Liver (tissue), 8 donors: ENCODE measurements at regions not wholly inside any gene's neighbourhood (a gene's known extent, or its start where the extent isn't known, plus 50 kb on each side); places are given as distances from the start of the nearest gene placed in this dataset.

Experiments
- DNase-seq: peaks from one replicate; pipeline ENCODE4 v3.0.0-alpha.2; 2017; ENCODE audit warnings: low spot score
- H3K27ac ChIP-seq, 2 donors: one replicate each; pipeline ENCODE4 v1.7.0; 2013; ENCODE audit warnings: inconsistent platforms in 2 of 2, low read length in 2 of 2, control low read depth in 1 of 2, low read depth in 1 of 2, mild to moderate bottlenecking in 1 of 2
- H3K27me3 ChIP-seq, 4 donors: one replicate each; pipeline versions ENCODE4 v1.6.1 to v1.7.0; 2013; ENCODE audit warnings: low read length in 3 of 4, inconsistent platforms in 1 of 4, mild to moderate bottlenecking in 1 of 4, moderate library complexity in 1 of 4; ENCODE audit not compliant: control insufficient read depth in 4 of 4, insufficient read depth in 4 of 4
- H3K36me3 ChIP-seq, 4 donors: one replicate each; pipeline versions ENCODE4 v1.6.1 to v1.7.0; 2013; ENCODE audit warnings: low read length in 3 of 4, mild to moderate bottlenecking in 3 of 4, low read depth in 1 of 4, moderate library complexity in 1 of 4; ENCODE audit not compliant: control insufficient read depth in 4 of 4, insufficient read depth in 3 of 4
- H3K4me1 ChIP-seq, 4 donors: one replicate each; pipeline versions ENCODE4 v1.6.1 to v1.7.0; 2013; ENCODE audit warnings: low read length in 3 of 4, mild to moderate bottlenecking in 3 of 4, moderate library complexity in 1 of 4; ENCODE audit not compliant: control insufficient read depth in 4 of 4, insufficient read depth in 4 of 4
- H3K4me3 ChIP-seq, 3 donors: one replicate each; pipeline versions ENCODE4 v1.6.1 to v1.7.0; 2013; ENCODE audit warnings: low read length in 3 of 3, control low read depth in 1 of 3, low read depth in 1 of 3, mild to moderate bottlenecking in 1 of 3
- H3K9ac ChIP-seq, 2 donors: one replicate each; pipeline ENCODE4 v1.7.0; 2013; ENCODE audit warnings: low read length in 2 of 2, mild to moderate bottlenecking in 2 of 2, moderate library complexity in 2 of 2, control low read depth in 1 of 2, low read depth in 1 of 2
- H3K9me3 ChIP-seq, 4 donors: one replicate each; pipeline versions ENCODE4 v1.6.1 to v1.7.0; 2013; ENCODE audit warnings: low read length in 3 of 4; ENCODE audit not compliant: control insufficient read depth in 4 of 4
- ATF3 ChIP-seq: IDR thresholded peaks from 2 replicates; pipeline ENCODE4 v1.6.1; 2016; ENCODE audit warnings: antibody characterized with exemption
- CTCF ChIP-seq: fragments of 150-350 bp; IDR thresholded peaks from 2 replicates; pipeline ENCODE4 v1.5.1; 2017; ENCODE audit warnings: improper control_type of control experiment, low read depth, low read length; ENCODE audit not compliant: missing input control
- EGR1 ChIP-seq, 2 donors: IDR thresholded peaks; 2 replicates each; pipeline ENCODE4 v1.6.1; 2016 to 2018; ENCODE audit warnings: antibody characterized with exemption in 2 of 2, low read depth in 2 of 2
- FOXA1 ChIP-seq: IDR thresholded peaks from 2 replicates; pipeline ENCODE4 v1.6.1; 2016; ENCODE audit warnings: antibody characterized with exemption
- FOXA2 ChIP-seq: IDR thresholded peaks from 2 replicates; pipeline ENCODE4 v1.6.1; 2016; ENCODE audit warnings: antibody characterized with exemption
- GABPA ChIP-seq, 2 donors: IDR thresholded peaks in 1 of 2; conservative IDR thresholded peaks in 1 of 2; 2 replicates each; pipeline ENCODE4 v1.6.1; 2016; ENCODE audit warnings: antibody characterized with exemption in 2 of 2, mild to moderate bottlenecking in 1 of 2, moderate library complexity in 1 of 2
- HNF4A ChIP-seq, 2 donors: conservative IDR thresholded peaks; 2 replicates each; pipeline ENCODE4 v1.6.1; 2016; ENCODE audit warnings: antibody characterized with exemption in 2 of 2, mild to moderate bottlenecking in 2 of 2
- HNF4G ChIP-seq: IDR thresholded peaks from 2 replicates; pipeline ENCODE4 v1.6.1; 2016; ENCODE audit warnings: antibody characterized with exemption
- JUND ChIP-seq, 2 donors: IDR thresholded peaks; 2 replicates each; pipeline ENCODE4 v1.6.1; 2016; ENCODE audit warnings: antibody characterized with exemption in 2 of 2
- MAX ChIP-seq: IDR thresholded peaks from 2 replicates; pipeline ENCODE4 v1.6.1; 2016; ENCODE audit warnings: antibody characterized with exemption
- NR2F2 ChIP-seq: IDR thresholded peaks from 2 replicates; pipeline ENCODE4 v1.6.1; 2016; ENCODE audit warnings: antibody characterized with exemption
- RAD21 ChIP-seq, 2 donors: IDR thresholded peaks; 2 replicates each; pipeline ENCODE4 v1.6.1; 2016; ENCODE audit warnings: antibody characterized with exemption in 2 of 2, mild to moderate bottlenecking in 2 of 2
- REST ChIP-seq: IDR thresholded peaks from 2 replicates; pipeline ENCODE4 v1.6.1; 2016; ENCODE audit warnings: antibody characterized with exemption, mild to moderate bottlenecking
- RXRA ChIP-seq, 2 donors: IDR thresholded peaks; 2 replicates each; pipeline ENCODE4 v1.6.1; 2017 to 2018; ENCODE audit warnings: antibody characterized with exemption in 2 of 2, mild to moderate bottlenecking in 1 of 2
- SP1 ChIP-seq: IDR thresholded peaks from 2 replicates; pipeline ENCODE4 v1.6.1; 2018; ENCODE audit warnings: antibody characterized with exemption, mild to moderate bottlenecking
- TAF1 ChIP-seq: conservative IDR thresholded peaks from 2 replicates; pipeline ENCODE4 v1.6.1; 2016; ENCODE audit warnings: antibody characterized with exemption, mild to moderate bottlenecking
- YY1 ChIP-seq: IDR thresholded peaks from 2 replicates; pipeline ENCODE4 v1.6.1; 2016; ENCODE audit warnings: antibody characterized with exemption, mild to moderate bottlenecking
- ZBTB33 ChIP-seq: IDR thresholded peaks from 2 replicates; pipeline ENCODE4 v1.6.1; 2016; ENCODE audit warnings: antibody characterized with exemption
- WGBS: extraction: QIAGEN DNeasy Blood & Tissue Kit; methylation state at CpG from one replicate; pipeline ENCODE4 v1.1.7; 2013; 5-methylcytosine and 5-hydroxymethylcytosine counted together
- donor health status: healthy.
- donor health status: healthy.
- donor health status: healthy.
- donor health status: healthy.
- donor health status: healthy.

GRCh38 chr1:102757363-102757762, 351.0 kb downstream of the COL11A1 start:
- Histone ChIP-seq H3K4me3 (no peak overlapping the region), H3K27ac (no peak overlapping the region), H3K36me3 (no peaks in the 10 kb centered on the region), H3K9ac (no peak overlapping the region), H3K27me3 (no peaks in the 10 kb centered on the region), H3K4me1 (no peaks in the 10 kb centered on the region), H3K9me3 (no peaks in the 10 kb centered on the region)
- WGBS = 60% methylated on average over 2 of the region's 2 CpGs
- TF ChIP-seq ZBTB33 (no peak), REST (no peak), HNF4A (conservative IDR thresholded peaks at IDR 0.05) (no peak), YY1 (no peak), ATF3 (no peak), FOXA2 (no peak), NR2F2 (no peak), GABPA (IDR thresholded peaks at IDR 0.05 in 1 of 2, conservative IDR thresholded peaks at IDR 0.05 in 1 of 2) (no peak), TAF1 (no peak), MAX (no peak), CTCF (no peak), FOXA1 (no peak)
- DNase-seq = no peak

GRCh38 chr1:102751111-102751510, 357.2 kb downstream of the COL11A1 start:
- no peaks in the 10 kb centered on the region for H3K27me3 ChIP-seq
- H3K27ac ChIP-seq = no peak overlapping the region
- H3K4me1 ChIP-seq = no peaks in the 10 kb centered on the region
- H3K4me3 ChIP-seq = no peak overlapping the region
- H3K9ac ChIP-seq = no peak overlapping the region
- WGBS = 52% methylated on average over 2 of the region's 2 CpGs
- no peak for DNase-seq
- no peaks in the 10 kb centered on the region for H3K36me3 ChIP-seq
- H3K9me3 ChIP-seq = no peaks in the 10 kb centered on the region
- TF ChIP-seq MAX = no peak
- no peak for TF ChIP-seq RXRA (IDR thresholded peaks at IDR 0.05)
- TF ChIP-seq JUND (IDR thresholded peaks at IDR 0.05) = no peak
- TF ChIP-seq HNF4G = no peak
- TF ChIP-seq ZBTB33 = no peak
- TF ChIP-seq FOXA1 = no peak
- no peak for TF ChIP-seq HNF4A (conservative IDR thresholded peaks at IDR 0.05)
- TF ChIP-seq GABPA (IDR thresholded peaks at IDR 0.05 in 1 of 2, conservative IDR thresholded peaks at IDR 0.05 in 1 of 2) = no peak
- no peak for TF ChIP-seq YY1
- no peak for TF ChIP-seq ATF3
- TF ChIP-seq TAF1 = no peak
- TF ChIP-seq RAD21 (IDR thresholded peaks at IDR 0.05) = no peak
- no peak for TF ChIP-seq SP1
- TF ChIP-seq REST = no peak
- TF ChIP-seq EGR1 (IDR thresholded peaks at IDR 0.05; ENCODE audit: low read depth in 2 of 2) = no peak
- no peak for TF ChIP-seq NR2F2
